Lung (tissue), 11 donors: ENCODE measurements at regions not wholly inside any gene's neighbourhood (a gene's known extent, or its start where the extent isn't known, plus 50 kb on each side); places are given as distances from the start of the nearest gene placed in this dataset.

Experiments used
- ATAC-seq: fragments of 200-7000 bp; cut with Tn5 transposase; one replicate; pipeline ENCODE4 v1.9.1; 2020; ENCODE audit warnings: moderate number of reproducible peaks; ENCODE audit not compliant: insufficient read depth, low FRiP score
- DNase-seq, 3 donors: peaks; one replicate each; pipeline ENCODE4 v3.0.0-alpha.2; 2013 to 2017
- H3K27ac ChIP-seq, 2 donors: one replicate each; pipeline ENCODE4 v1.5.1; 2013; ENCODE audit warnings: mild to moderate bottlenecking in 2 of 2, moderate library complexity in 2 of 2, control low read depth in 1 of 2, inconsistent platforms in 1 of 2, low read depth in 1 of 2, low read length in 1 of 2
- H3K27me3 ChIP-seq, 3 donors: one replicate each; pipeline ENCODE4 v1.5.1; 2013; ENCODE audit warnings: low read length in 2 of 3; ENCODE audit not compliant: control insufficient read depth in 3 of 3, insufficient read depth in 3 of 3
- H3K36me3 ChIP-seq, 4 donors: one replicate each; pipeline ENCODE4 v1.5.1; 2013; ENCODE audit warnings: low read length in 4 of 4, mild to moderate bottlenecking in 1 of 4, moderate library complexity in 1 of 4; ENCODE audit not compliant: control insufficient read depth in 4 of 4, insufficient read depth in 4 of 4
- H3K4me1 ChIP-seq, 5 donors: one replicate each; pipeline ENCODE4 v1.5.1; 2013; ENCODE audit warnings: low read length in 5 of 5, mild to moderate bottlenecking in 2 of 5, moderate library complexity in 1 of 5; ENCODE audit not compliant: control insufficient read depth in 5 of 5, insufficient read depth in 5 of 5
- H3K4me3 ChIP-seq: one replicate; pipeline ENCODE4 v1.5.1; 2013; ENCODE audit warnings: mild to moderate bottlenecking, control low read depth, moderate library complexity
- H3K9ac ChIP-seq, 2 donors: one replicate each; pipeline ENCODE4 v1.5.1; 2013; ENCODE audit warnings: low read length in 2 of 2, control low read depth in 1 of 2; ENCODE audit not compliant: insufficient read depth in 1 of 2
- H3K9me3 ChIP-seq, 4 donors: one replicate each; pipeline ENCODE4 v1.5.1; 2013; ENCODE audit warnings: low read length in 3 of 4, mild to moderate bottlenecking in 1 of 4, moderate library complexity in 1 of 4; ENCODE audit not compliant: control insufficient read depth in 4 of 4, insufficient read depth in 3 of 4
- WGBS, 2 donors: extraction: QIAGEN DNeasy Blood & Tissue Kit; methylation state at CpG; one replicate each; pipeline ENCODE4 v1.1.7; 2013; 5-methylcytosine and 5-hydroxymethylcytosine counted together
- TF ChIP-seq, protein P1 (sequence below): IDR thresholded peaks from 2 replicates; pipeline ENCODE4 v1.5.1; 2012; ENCODE audit warnings: mild to moderate bottlenecking; ENCODE audit errors: control extremely low read depth, extremely low read depth
- donor health status: control.
- donor health status: control.
- donor health status: Bipolar disorder and iron deficiency.
- donor health status: healthy.
- donor health status: DM: yes; HTN: yes; CAD: no.

DNA sequence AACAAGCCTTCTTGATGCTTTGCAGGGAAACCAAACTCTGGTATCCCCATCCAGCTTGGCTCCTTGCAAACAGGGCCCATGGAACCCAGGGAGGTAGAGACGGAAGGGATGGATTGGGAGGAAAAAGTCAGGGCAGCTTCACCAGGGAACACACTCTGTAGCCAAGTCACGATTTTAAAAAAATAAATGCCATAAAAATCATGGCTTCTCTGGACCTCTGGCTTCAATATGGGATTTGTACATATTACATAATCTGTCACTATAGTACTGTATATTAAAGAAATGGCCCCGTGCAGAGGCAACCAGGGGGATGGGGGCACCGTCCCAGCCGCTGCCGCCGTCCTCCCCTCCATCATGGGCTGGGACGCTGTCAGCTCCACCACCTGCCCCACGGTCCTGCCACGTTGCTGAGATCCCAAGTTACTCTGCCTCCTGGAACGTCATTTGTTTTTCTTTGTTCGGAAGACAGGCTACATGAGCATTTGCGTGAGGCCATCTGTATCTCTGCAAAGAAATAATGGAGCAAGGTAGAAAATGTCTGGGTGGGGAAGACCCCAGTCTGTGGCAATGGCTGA lies 313.3 kb downstream of the ZNF536 start:
- Histone ChIP-seq H3K4me3 (no peak overlapping the region), H3K9ac (no peak overlapping the region), H3K27ac (no peak overlapping the region), H3K27me3 (peaks cover 0 to 16% (median 4%) of the 10 kb centered on the region in 3 donors), H3K4me1 (peaks cover 0 to 44% (median 11%) of the 10 kb centered on the region in 5 donors), H3K36me3 (no peaks in the 10 kb centered on the region), H3K9me3 (no peaks in the 10 kb centered on the region)
- peak in 2 of 3 donors; percentile 58 to 69 for DNase-seq
- ATAC-seq, result no peak
- 78 to 86% methylated on average over 13 of the region's 13 CpGs for WGBS, 2 donors
- TF ChIP-seq, protein P1, sequence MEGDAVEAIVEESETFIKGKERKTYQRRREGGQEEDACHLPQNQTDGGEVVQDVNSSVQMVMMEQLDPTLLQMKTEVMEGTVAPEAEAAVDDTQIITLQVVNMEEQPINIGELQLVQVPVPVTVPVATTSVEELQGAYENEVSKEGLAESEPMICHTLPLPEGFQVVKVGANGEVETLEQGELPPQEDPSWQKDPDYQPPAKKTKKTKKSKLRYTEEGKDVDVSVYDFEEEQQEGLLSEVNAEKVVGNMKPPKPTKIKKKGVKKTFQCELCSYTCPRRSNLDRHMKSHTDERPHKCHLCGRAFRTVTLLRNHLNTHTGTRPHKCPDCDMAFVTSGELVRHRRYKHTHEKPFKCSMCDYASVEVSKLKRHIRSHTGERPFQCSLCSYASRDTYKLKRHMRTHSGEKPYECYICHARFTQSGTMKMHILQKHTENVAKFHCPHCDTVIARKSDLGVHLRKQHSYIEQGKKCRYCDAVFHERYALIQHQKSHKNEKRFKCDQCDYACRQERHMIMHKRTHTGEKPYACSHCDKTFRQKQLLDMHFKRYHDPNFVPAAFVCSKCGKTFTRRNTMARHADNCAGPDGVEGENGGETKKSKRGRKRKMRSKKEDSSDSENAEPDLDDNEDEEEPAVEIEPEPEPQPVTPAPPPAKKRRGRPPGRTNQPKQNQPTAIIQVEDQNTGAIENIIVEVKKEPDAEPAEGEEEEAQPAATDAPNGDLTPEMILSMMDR, result no peak

DNA sequence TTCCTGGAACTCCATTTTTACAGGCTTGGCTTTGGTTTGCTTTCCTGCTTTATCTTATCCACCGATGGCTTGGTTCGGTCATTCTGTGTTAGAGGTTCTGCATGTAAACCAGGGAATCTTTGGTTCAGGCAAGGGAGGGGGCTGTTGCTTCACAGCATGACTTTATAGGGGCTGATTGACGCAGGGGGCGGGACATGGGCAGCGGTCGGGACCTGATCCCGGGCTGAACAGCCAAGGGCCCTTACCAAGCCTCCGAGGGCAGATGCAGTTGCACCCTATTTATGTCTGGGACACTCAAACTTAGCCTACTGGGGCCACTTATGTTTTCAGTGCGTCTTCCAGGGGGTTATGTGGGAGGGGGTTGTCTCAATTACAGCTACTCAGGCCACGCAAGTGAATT lies 312.4 kb downstream of the ZNF536 start:
- no peak for ATAC-seq
- 76 to 79% methylated on average over 10 of the region's 10 CpGs for WGBS, 2 donors
- H3K4me3 ChIP-seq, result no peak overlapping the region
- TF ChIP-seq, protein P1, result no peak
- H3K4me1 ChIP-seq, result peaks cover 0 to 44% (median 11%) of the 10 kb centered on the region in 5 donors
- DNase-seq, result no peak
- H3K9ac ChIP-seq, result no peak overlapping the region
- peaks cover 0 to 10% (median 4%) of the 10 kb centered on the region in 3 donors for H3K27me3 ChIP-seq
- no peak overlapping the region for H3K27ac ChIP-seq
- H3K36me3 ChIP-seq, result no peaks in the 10 kb centered on the region
- no peaks in the 10 kb centered on the region for H3K9me3 ChIP-seq

DNA sequence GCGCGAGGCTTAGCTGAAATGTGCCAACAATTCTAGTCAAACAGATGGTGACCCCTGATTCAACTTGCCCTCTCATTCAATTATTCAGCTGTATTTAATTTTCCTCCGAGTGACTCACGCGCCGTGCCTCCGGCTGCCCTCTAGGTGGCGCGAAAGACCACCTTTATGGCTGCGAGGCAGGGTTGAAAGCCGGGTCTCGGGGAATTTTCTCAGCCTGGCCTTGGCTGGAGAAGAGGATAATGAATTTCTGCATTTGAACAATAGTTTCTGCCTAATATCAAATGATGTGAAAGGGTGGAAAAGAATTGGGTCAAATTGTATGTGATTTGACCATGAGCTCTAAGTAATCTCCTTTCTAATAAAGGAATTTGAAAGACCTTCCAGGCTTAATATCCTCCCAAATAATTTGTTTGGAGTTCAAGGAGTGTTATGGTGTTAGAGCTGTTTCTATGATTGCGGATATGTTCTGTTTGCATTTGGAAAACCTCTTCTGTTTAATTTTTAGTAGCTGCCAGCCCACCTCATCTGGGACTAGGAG lies 310.9 kb downstream of the ZNF536 start:
- Histone ChIP-seq H3K36me3 (no peaks in the 10 kb centered on the region), H3K4me1 (peaks cover 0 to 43% (median 11%) of the 10 kb centered on the region in 5 donors), H3K27ac (no peak overlapping the region), H3K9ac (no peak overlapping the region), H3K9me3 (no peaks in the 10 kb centered on the region), H3K27me3 (peaks cover 0 to 3% (median 0%) of the 10 kb centered on the region in 3 donors), H3K4me3 (no peak overlapping the region)
- DNase-seq (peak; percentile 94 to 97 (median 95)), ATAC-seq (peak; percentile 88)
- WGBS, 2 donors, result 6 to 7% methylated on average over 13 of the region's 13 CpGs
- TF ChIP-seq, protein P1, result peak; percentile 77
